GM23338 (cell line): ENCODE measurements at regions not wholly inside any gene's neighbourhood (a gene's known extent, or its start where the extent isn't known, plus 50 kb on each side); places are given as distances from the start of the nearest gene placed in this dataset.

Experiments used
- ATAC-seq: fragments of 200-7000 bp; cut with Tn5 transposase; 3 replicates; pipeline ENCODE4 v1.9.1; 2020
- DNase-seq: peaks from one replicate; pipeline ENCODE4 v3.0.0-alpha.2; 2015; ENCODE audit warnings: low spot score
- H2AFZ ChIP-seq: fragments of 200-600 bp; sonication (generic); 2 replicates; pipeline ENCODE4 v1.8.0; 2016; ENCODE audit warnings: antibody characterized with exemption, mild to moderate bottlenecking, moderate library complexity
- H3F3A ChIP-seq: fragments of 200-600 bp; sonication (generic); replicated peaks from 2 replicates; pipeline ENCODE4 v1.8.0; 2017; ENCODE audit warnings: antibody characterized with exemption, mixed run types, low read depth
- H3K27ac ChIP-seq: fragments of 200-600 bp; sonication (generic); 2 replicates; pipeline ENCODE4 v1.6.1; 2016; ENCODE audit warnings: low read depth
- H3K27me3 ChIP-seq: fragments of 200-600 bp; sonication (generic); 2 replicates; pipeline ENCODE4 v1.8.0; 2016; ENCODE audit warnings: mild to moderate bottlenecking, mixed run types, moderate library complexity; ENCODE audit not compliant: insufficient read depth
- H3K36me3 ChIP-seq: fragments of 200-600 bp; sonication (generic); 2 replicates; pipeline ENCODE4 v1.8.0; 2016; ENCODE audit warnings: mild to moderate bottlenecking; ENCODE audit not compliant: insufficient read depth
- H3K4me1 ChIP-seq: fragments of 200-600 bp; sonication (generic); 2 replicates; pipeline ENCODE4 v1.8.0; 2016; ENCODE audit warnings: mild to moderate bottlenecking, moderate library complexity; ENCODE audit not compliant: insufficient read depth
- H3K4me2 ChIP-seq: fragments of 200-600 bp; sonication (generic); 2 replicates; pipeline ENCODE4 v1.7.1; 2017; ENCODE audit warnings: mixed run types
- H3K4me3 ChIP-seq: fragments of 200-600 bp; sonication (generic); 2 replicates; pipeline ENCODE4 v1.6.1; 2016; ENCODE audit warnings: mixed run types
- H3K79me2 ChIP-seq: fragments of 200-600 bp; sonication (generic); replicated peaks from 2 replicates; pipeline ENCODE4 v1.8.0; 2017; ENCODE audit warnings: mild to moderate bottlenecking; ENCODE audit not compliant: insufficient read depth
- H3K9me2 ChIP-seq: fragments of 200-600 bp; sonication (generic); 2 replicates; pipeline ENCODE4 v1.8.0; 2017; ENCODE audit not compliant: insufficient read depth
- H4K20me1 ChIP-seq: fragments of 200-600 bp; sonication (generic); replicated peaks from 2 replicates; pipeline ENCODE4 v1.8.0; 2017; ENCODE audit warnings: mild to moderate bottlenecking; ENCODE audit not compliant: insufficient read depth
- H3K27ac Mint-ChIP-seq: 2 replicates; pipeline ENCODE4 v1.8.0; 2020; ENCODE audit warnings: inconsistent platforms, mild to moderate bottlenecking, moderate library complexity, mixed read lengths
- H3K27me3 Mint-ChIP-seq: 3 replicates; pipeline ENCODE4 v1.8.0; 2022; ENCODE audit warnings: low read depth, mild to moderate bottlenecking, moderate library complexity, mixed read lengths, inconsistent platforms; ENCODE audit not compliant: insufficient read depth, poor library complexity
- H3K36me3 Mint-ChIP-seq: 3 replicates; pipeline ENCODE4 v1.8.0; 2021; ENCODE audit warnings: low read depth, mild to moderate bottlenecking, inconsistent platforms, moderate library complexity, mixed read lengths
- H3K4me1 Mint-ChIP-seq: 3 replicates; pipeline ENCODE4 v1.8.0; 2020; ENCODE audit warnings: mild to moderate bottlenecking, inconsistent platforms, mixed read lengths
- H3K4me3 Mint-ChIP-seq: 3 replicates; pipeline ENCODE4 v1.8.0; 2021; ENCODE audit warnings: moderate library complexity, mild to moderate bottlenecking, inconsistent platforms, mixed read lengths
- H3K9me3 Mint-ChIP-seq: 3 replicates; pipeline ENCODE4 v1.8.0; 2020; ENCODE audit warnings: moderate library complexity, mild to moderate bottlenecking, inconsistent platforms, mixed read lengths
- CREB1 ChIP-seq: fragments of 250-450 bp; sonication (Bioruptor Pico); IDR thresholded peaks from 2 replicates; pipeline ENCODE4 v1.5.0; 2020; ENCODE audit warnings: low read depth, mild to moderate bottlenecking, moderate library complexity
- CTCF ChIP-seq, 2 experiments: fragments of 200-600 bp in 1 of 2; sonication (generic) in 1 of 2; conservative IDR thresholded peaks; 2 replicates each; pipeline versions ENCODE4 v1.5.1 to v1.6.1; 2016 to 2017; ENCODE audit warnings: antibody characterized with exemption in 2 of 2, low read depth in 2 of 2, mild to moderate bottlenecking in 2 of 2, moderate library complexity in 1 of 2
- EZH2phosphoT487 ChIP-seq: fragments of 200-600 bp; sonication (generic); IDR thresholded peaks from one replicate; pipeline ENCODE4 v1.8.1; 2018; ENCODE audit warnings: antibody characterized with exemption; ENCODE audit not compliant: unreplicated experiment
- NANOG ChIP-seq: IDR thresholded peaks from 2 replicates; pipeline ENCODE4 v1.6.1; 2016; ENCODE audit warnings: antibody characterized with exemption, borderline replicate concordance
- REST ChIP-seq: IDR thresholded peaks from one replicate; pipeline ENCODE4 v1.6.1; 2018; ENCODE audit warnings: antibody characterized with exemption; ENCODE audit not compliant: unreplicated experiment
- ZNF114 ChIP-seq: fragments of 250-450 bp; sonication (Bioruptor Pico); IDR thresholded peaks from 2 replicates; pipeline ENCODE4 v1.5.0; 2020; ENCODE audit warnings: mild to moderate bottlenecking, moderate library complexity
- ZNF462 ChIP-seq: fragments of 250-450 bp; sonication (Bioruptor Pico); IDR thresholded peaks from 2 replicates; pipeline ENCODE4 v1.5.0; 2020; ENCODE audit warnings: mild to moderate bottlenecking, moderate library complexity

- DNase-seq (peak; percentile 35), ATAC-seq (no peak)
- H3K9me2 ChIP-seq, result 0 out of 2 replicates have a peak, but pooled peaks cover 8% of the 10 kb centered on the region
- H3K27me3 ChIP-seq, result no peaks in the 10 kb centered on the region
- H3K79me2 ChIP-seq, result no peaks in the 10 kb centered on the region
- H4K20me1 ChIP-seq, result no peaks in the 10 kb centered on the region
- Mint-ChIP-seq H3K36me3 (peaks cover 30% of the 10 kb centered on the region), H3K4me3 (no peak overlapping the region), H3K27ac (no peak overlapping the region), H3K9me3 (peaks cover 37% of the 10 kb centered on the region), H3K27me3 (no peaks in the 10 kb centered on the region), H3K4me1 (no peaks in the 10 kb centered on the region)
- no peak overlapping the region for H3K27ac ChIP-seq
- H2AFZ ChIP-seq, result no peak overlapping the region
- no peak overlapping the region for H3K4me3 ChIP-seq
- H3K36me3 ChIP-seq, result peaks cover 9% of the 10 kb centered on the region; the same call in 1 of the 2 replicates
- H3F3A ChIP-seq, result no peaks in the 10 kb centered on the region
- TF ChIP-seq EZH2phosphoT487, result no peak
- peak; percentile 41 to 50 for TF ChIP-seq CTCF (conservative IDR thresholded peaks at IDR 0.05; ENCODE audit: low read depth in 2 of 2)
- no peaks in the 10 kb centered on the region for H3K4me1 ChIP-seq
- no peak overlapping the region for H3K4me2 ChIP-seq
Observed at GRCh38 chr9:82101475-82101874, 112.9 kb downstream of the SPATA31D1 start.

- Mint-ChIP-seq H3K36me3 (peaks cover 24% of the 10 kb centered on the region), H3K9me3 (peaks cover 28% of the 10 kb centered on the region), H3K27me3 (no peaks in the 10 kb centered on the region), H3K27ac (no peak overlapping the region), H3K4me1 (peaks cover 2% of the 10 kb centered on the region; the same call in 2 of the 3 replicates), H3K4me3 (no peak overlapping the region)
- peaks cover 9% of the 10 kb centered on the region; the same call in 1 of the 2 replicates for H3K36me3 ChIP-seq
- no peak overlapping the region for H3K4me2 ChIP-seq
- H3K4me1 ChIP-seq, result peaks cover 6% of the 10 kb centered on the region; the same call in 1 of the 2 replicates
- no peaks in the 10 kb centered on the region for H3K27me3 ChIP-seq
- H2AFZ ChIP-seq, result no peak overlapping the region
- H3K27ac ChIP-seq, result no peak overlapping the region
- no peak overlapping the region for H3K4me3 ChIP-seq
- ATAC-seq (no peak), DNase-seq (no peak)
- no peaks in the 10 kb centered on the region for H3K79me2 ChIP-seq
- no peaks in the 10 kb centered on the region for H4K20me1 ChIP-seq
- 0 out of 2 replicates have a peak, but pooled peaks cover 5% of the 10 kb centered on the region for H3K9me2 ChIP-seq
- H3F3A ChIP-seq, result no peaks in the 10 kb centered on the region
- no peak for TF ChIP-seq REST
- no peak for TF ChIP-seq CREB1
- no peak for TF ChIP-seq CTCF (conservative IDR thresholded peaks at IDR 0.05; ENCODE audit: low read depth in 2 of 2)
- TF ChIP-seq ZNF114 (CRISPR knock-in tag), result no peak
- TF ChIP-seq ZNF462 (CRISPR knock-in tag), result no peak
- TF ChIP-seq NANOG, result no peak
Observed at GRCh38 chr9:82104252-82104651, 115.7 kb downstream of the SPATA31D1 start.
